ENCODE measurements at regions not wholly inside any gene's neighbourhood (a gene's known extent, or its start where the extent isn't known, plus 50 kb on each side); places are given as distances from the start of the nearest gene placed in this dataset.

DNA sequence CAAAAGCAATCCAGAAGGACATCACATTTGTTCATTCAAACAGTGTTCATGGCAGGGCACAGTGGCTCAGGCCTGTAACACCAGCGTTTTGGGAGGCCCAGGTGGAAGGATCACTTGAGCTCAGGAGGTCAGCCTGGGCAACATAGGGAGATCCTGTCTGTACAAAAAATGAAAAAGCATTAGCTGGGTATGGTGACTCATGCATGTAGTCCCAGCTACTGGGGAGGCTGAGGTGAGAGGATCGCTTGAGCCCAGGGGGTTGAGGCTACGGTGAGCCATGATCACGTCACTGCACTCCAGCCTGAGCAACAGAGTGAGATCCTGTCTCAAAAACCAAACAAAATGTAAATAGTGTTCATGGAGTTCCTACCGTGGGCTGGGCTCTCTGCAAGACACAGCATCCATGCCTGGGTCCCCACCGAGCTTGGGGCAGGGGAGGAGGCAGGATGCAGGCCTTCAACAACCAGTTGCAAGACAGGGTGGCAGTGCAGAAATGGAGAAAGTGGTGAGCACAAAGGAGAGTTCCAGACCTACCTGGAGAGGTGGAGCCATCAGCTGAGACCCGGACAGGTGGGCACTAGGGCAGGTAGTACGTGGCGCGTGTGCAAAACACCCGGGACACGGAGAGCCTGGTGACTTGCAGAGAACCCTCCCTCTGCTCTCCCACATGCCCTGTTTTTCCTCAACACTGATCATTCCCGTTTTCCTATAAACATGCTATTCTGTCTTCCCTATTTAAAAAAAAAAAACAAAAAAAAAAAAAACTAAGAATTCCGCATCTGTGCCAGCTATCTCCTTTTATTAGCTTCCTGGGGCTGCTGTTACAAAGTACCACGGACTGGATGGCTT is 138.9 kb downstream of the TOMM20 start (continued):
- no peak for TF ChIP-seq ZNF790 (CRISPR knock-in tag; IDR thresholded peaks at IDR 0.05; ENCODE audit: borderline replicate concordance)
- no peak for TF ChIP-seq RBM39 (IDR thresholded peaks at IDR 0.05; ENCODE audit: low read depth, low read length, poor library complexity, severe bottlenecking)
- no peak for TF ChIP-seq ZNF607 (CRISPR knock-in tag; IDR thresholded peaks at IDR 0.05; ENCODE audit: borderline replicate concordance)
- TF ChIP-seq ZNF17 (CRISPR knock-in tag; IDR thresholded peaks at IDR 0.05) = no peak
- TF ChIP-seq ZNF460 (CRISPR knock-in tag; IDR thresholded peaks at IDR 0.05; ENCODE audit: borderline replicate concordance) = no peak
- TF ChIP-seq FOXK1 (CRISPR knock-in tag; IDR thresholded peaks at IDR 0.05; ENCODE audit: borderline replicate concordance, low read depth) = no peak
- no peak for TF ChIP-seq MTA3 (CRISPR knock-in tag; IDR thresholded peaks at IDR 0.05)
- TF ChIP-seq PHF21A (CRISPR knock-in tag; IDR thresholded peaks at IDR 0.05) = no peak
- TF ChIP-seq JUNB (CRISPR knock-in tag; IDR thresholded peaks at IDR 0.05; ENCODE audit: borderline replicate concordance) = no peak
- TF ChIP-seq ETV6 (CRISPR knock-in tag; conservative IDR thresholded peaks at IDR 0.05) = no peak
- no peak for TF ChIP-seq ZNF629 (CRISPR knock-in tag; conservative IDR thresholded peaks at IDR 0.05)
- TF ChIP-seq, protein P1, sequence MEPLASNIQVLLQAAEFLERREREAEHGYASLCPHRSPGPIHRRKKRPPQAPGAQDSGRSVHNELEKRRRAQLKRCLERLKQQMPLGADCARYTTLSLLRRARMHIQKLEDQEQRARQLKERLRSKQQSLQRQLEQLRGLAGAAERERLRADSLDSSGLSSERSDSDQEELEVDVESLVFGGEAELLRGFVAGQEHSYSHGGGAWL (CRISPR knock-in tag; IDR thresholded peaks at IDR 0.05) = no peak
- no peak for TF ChIP-seq SYNCRIP (IDR thresholded peaks at IDR 0.05; ENCODE audit: insufficient read depth, low read depth, low read length)
- no peak for TF ChIP-seq ZMYM4 (CRISPR knock-in tag; IDR thresholded peaks at IDR 0.05)
- no peak for TF ChIP-seq ZNF577 (CRISPR knock-in tag; IDR thresholded peaks at IDR 0.05; ENCODE audit: borderline replicate concordance, low read depth)
- TF ChIP-seq, protein P2, sequence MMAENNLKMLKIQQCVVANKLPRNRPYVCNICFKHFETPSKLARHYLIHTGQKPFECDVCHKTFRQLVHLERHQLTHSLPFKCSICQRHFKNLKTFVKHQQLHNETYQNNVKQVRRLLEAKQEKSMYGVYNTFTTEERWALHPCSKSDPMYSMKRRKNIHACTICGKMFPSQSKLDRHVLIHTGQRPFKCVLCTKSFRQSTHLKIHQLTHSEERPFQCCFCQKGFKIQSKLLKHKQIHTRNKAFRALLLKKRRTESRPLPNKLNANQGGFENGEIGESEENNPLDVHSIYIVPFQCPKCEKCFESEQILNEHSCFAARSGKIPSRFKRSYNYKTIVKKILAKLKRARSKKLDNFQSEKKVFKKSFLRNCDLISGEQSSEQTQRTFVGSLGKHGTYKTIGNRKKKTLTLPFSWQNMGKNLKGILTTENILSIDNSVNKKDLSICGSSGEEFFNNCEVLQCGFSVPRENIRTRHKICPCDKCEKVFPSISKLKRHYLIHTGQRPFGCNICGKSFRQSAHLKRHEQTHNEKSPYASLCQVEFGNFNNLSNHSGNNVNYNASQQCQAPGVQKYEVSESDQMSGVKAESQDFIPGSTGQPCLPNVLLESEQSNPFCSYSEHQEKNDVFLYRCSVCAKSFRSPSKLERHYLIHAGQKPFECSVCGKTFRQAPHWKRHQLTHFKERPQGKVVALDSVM (CRISPR knock-in tag; IDR thresholded peaks at IDR 0.05) = peak; percentile 91
- TF ChIP-seq, protein P3, sequence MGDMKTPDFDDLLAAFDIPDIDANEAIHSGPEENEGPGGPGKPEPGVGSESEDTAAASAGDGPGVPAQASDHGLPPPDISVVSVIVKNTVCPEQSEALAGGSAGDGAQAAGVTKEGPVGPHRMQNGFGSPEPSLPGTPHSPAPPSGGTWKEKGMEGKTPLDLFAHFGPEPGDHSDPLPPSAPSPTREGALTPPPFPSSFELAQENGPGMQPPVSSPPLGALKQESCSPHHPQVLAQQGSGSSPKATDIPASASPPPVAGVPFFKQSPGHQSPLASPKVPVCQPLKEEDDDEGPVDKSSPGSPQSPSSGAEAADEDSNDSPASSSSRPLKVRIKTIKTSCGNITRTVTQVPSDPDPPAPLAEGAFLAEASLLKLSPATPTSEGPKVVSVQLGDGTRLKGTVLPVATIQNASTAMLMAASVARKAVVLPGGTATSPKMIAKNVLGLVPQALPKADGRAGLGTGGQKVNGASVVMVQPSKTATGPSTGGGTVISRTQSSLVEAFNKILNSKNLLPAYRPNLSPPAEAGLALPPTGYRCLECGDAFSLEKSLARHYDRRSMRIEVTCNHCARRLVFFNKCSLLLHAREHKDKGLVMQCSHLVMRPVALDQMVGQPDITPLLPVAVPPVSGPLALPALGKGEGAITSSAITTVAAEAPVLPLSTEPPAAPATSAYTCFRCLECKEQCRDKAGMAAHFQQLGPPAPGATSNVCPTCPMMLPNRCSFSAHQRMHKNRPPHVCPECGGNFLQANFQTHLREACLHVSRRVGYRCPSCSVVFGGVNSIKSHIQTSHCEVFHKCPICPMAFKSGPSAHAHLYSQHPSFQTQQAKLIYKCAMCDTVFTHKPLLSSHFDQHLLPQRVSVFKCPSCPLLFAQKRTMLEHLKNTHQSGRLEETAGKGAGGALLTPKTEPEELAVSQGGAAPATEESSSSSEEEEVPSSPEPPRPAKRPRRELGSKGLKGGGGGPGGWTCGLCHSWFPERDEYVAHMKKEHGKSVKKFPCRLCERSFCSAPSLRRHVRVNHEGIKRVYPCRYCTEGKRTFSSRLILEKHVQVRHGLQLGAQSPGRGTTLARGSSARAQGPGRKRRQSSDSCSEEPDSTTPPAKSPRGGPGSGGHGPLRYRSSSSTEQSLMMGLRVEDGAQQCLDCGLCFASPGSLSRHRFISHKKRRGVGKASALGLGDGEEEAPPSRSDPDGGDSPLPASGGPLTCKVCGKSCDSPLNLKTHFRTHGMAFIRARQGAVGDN (CRISPR knock-in tag; IDR thresholded peaks at IDR 0.05) = peak; percentile 44; the same call in 1 of the 2 replicates
- TF ChIP-seq ZNF776 (CRISPR knock-in tag; IDR thresholded peaks at IDR 0.05) = no peak
- TF ChIP-seq ZNF251 (CRISPR knock-in tag; IDR thresholded peaks at IDR 0.05) = no peak
- TF ChIP-seq ZNF337 (CRISPR knock-in tag; IDR thresholded peaks at IDR 0.05; ENCODE audit: borderline replicate concordance, low read depth) = no peak
- TF ChIP-seq, protein P4, sequence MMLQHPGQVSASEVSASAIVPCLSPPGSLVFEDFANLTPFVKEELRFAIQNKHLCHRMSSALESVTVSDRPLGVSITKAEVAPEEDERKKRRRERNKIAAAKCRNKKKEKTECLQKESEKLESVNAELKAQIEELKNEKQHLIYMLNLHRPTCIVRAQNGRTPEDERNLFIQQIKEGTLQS (CRISPR knock-in tag; IDR thresholded peaks at IDR 0.05) = no peak
- TF ChIP-seq ZNF703 (CRISPR knock-in tag; IDR thresholded peaks at IDR 0.05; ENCODE audit: borderline replicate concordance) = no peak
